Skeletal muscle satellite cell (primary cell): ENCODE measurements at regions not wholly inside any gene's neighbourhood (a gene's known extent, or its start where the extent isn't known, plus 50 kb on each side); places are given as distances from the start of the nearest gene placed in this dataset.

Experiments
- H3K27me3 ChIP-seq: 2 replicates; pipeline ENCODE4 v1.7.0; 2013; ENCODE audit warnings: low read length; ENCODE audit not compliant: control insufficient read depth, insufficient read depth
- H3K36me3 ChIP-seq: 2 replicates; pipeline ENCODE4 v1.7.0; 2013; ENCODE audit warnings: mild to moderate bottlenecking, control low read depth, low read length; ENCODE audit not compliant: insufficient read depth
- H3K4me1 ChIP-seq: 2 replicates; pipeline ENCODE4 v1.7.0; 2013; ENCODE audit warnings: low read length; ENCODE audit not compliant: control insufficient read depth, insufficient read depth
- H3K4me2 ChIP-seq: 2 replicates; pipeline ENCODE4 v1.7.0; 2013; ENCODE audit warnings: mild to moderate bottlenecking, low read length
- H3K4me3 ChIP-seq: 2 replicates; pipeline ENCODE4 v1.7.0; 2013; ENCODE audit warnings: low read length
- H3K9ac ChIP-seq: 2 replicates; pipeline ENCODE4 v1.7.0; 2013; ENCODE audit warnings: mild to moderate bottlenecking, low read depth, low read length, moderate library complexity
- H3K9me3 ChIP-seq: replicated peaks from 2 replicates; pipeline ENCODE4 v1.7.0; 2013; ENCODE audit warnings: mild to moderate bottlenecking, control low read depth, low read length

DNA sequence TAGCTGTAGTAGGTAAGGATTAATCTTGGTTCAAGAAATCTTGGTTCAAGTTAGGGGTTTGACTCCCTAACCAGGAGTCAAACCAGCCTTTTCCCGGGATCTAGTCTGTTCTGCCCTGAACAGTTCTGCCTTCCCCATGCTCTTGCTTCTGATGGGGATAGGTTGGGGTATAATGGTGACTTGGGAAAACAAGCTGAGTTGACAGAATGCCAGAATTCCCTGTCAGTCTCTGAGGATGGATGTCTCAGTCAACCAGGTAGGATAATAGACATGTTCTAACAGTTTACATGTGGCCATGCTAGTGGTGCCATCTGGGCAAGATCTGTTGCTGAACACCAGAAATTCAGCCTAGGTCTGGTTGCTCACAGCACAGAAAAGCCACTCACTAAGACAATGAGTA, 51.4 kb downstream of the RAB40AL start:
- no peak overlapping the region for H3K9ac ChIP-seq
- H3K27me3 ChIP-seq, result peaks cover 67% of the 10 kb centered on the region
- H3K36me3 ChIP-seq, result no peaks in the 10 kb centered on the region
- no peaks in the 10 kb centered on the region for H3K9me3 ChIP-seq
- no peak overlapping the region for H3K4me2 ChIP-seq
- H3K4me3 ChIP-seq, result no peak overlapping the region
- no peaks in the 10 kb centered on the region for H3K4me1 ChIP-seq

DNA sequence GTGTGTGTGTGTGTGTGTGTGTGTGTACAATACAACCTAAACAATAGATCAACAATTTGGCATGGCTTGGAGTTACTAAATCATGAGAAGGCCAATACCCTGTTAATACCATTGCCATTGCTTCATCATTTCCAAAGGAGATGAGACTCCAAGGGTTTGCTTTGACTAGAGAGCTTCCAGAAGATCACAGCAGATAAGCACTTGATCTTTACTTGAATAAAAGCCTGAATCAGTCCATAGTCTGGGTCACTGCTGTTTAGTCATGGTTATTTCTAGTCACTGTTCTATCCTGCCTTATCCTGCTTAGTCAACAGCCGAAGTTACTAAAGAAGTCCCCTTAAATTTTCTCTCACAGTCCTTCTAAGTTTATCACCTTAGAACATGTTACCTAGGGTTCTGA, 58.2 kb downstream of the RAB40AL start:
- H3K36me3 ChIP-seq, result no peaks in the 10 kb centered on the region
- H3K4me3 ChIP-seq, result no peak overlapping the region
- H3K9ac ChIP-seq, result no peak overlapping the region
- no peak overlapping the region for H3K4me2 ChIP-seq
- no peaks in the 10 kb centered on the region for H3K9me3 ChIP-seq
- peaks cover 61% of the 10 kb centered on the region for H3K27me3 ChIP-seq
- no peaks in the 10 kb centered on the region for H3K4me1 ChIP-seq

DNA sequence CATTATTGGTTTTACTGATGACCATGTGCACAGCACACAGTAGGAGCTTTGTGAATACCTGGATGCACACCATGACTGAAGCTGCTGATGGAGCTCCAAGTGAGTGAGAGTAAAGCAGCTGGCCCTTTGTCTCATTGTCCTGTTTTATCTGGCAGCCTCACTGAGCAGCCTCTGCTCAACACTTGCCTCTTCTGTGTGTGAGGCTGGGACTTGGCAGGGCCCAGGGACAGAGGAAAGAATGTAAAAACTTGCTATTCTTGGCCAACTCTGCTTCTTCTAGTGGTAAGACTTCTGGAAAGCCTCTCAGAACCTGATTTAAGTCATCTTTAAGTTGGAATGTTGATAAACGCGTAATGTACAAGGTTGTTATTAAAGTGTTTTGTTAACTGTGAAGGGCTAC, 61.4 kb downstream of the BEX1 start:
- Histone ChIP-seq H3K9ac (no peak overlapping the region), H3K36me3 (no peaks in the 10 kb centered on the region), H3K4me1 (no peaks in the 10 kb centered on the region), H3K27me3 (peaks cover 44% of the 10 kb centered on the region), H3K4me2 (no peak overlapping the region), H3K9me3 (no peaks in the 10 kb centered on the region), H3K4me3 (no peak overlapping the region)
